Motor neuron (in vitro differentiated cells): ENCODE measurements at regions not wholly inside any gene's neighbourhood (a gene's known extent, or its start where the extent isn't known, plus 50 kb on each side); places are given as distances from the start of the nearest gene placed in this dataset.
A peak's percentile ranks its signal among the peaks of the same experiment; 100 is the strongest.

Source experiments
- ATAC-seq, 8 experiments: fragments of 200-7000 bp; cut with Tn5 transposase; replicated peaks in 6 of 8; 2 replicates each; pipeline ENCODE4 v1.8.0; 2021; ENCODE audit warnings: mild to moderate bottlenecking in 8 of 8, moderate library complexity in 8 of 8
- H3K27ac ChIP-seq, 2 donors: fragments of 250-450 bp; sonication (Bioruptor Pico); 2 replicates each; pipeline ENCODE4 v1.9.0; 2021; ENCODE audit warnings: antibody characterized with exemption in 2 of 2, mild to moderate bottlenecking in 2 of 2, moderate library complexity in 1 of 2
- H3K4me1 ChIP-seq, 2 donors: fragments of 250-450 bp; sonication (Bioruptor Pico); replicated peaks in 1 of 2; 2 replicates each; pipeline ENCODE4 v1.6.1; 2021; ENCODE audit warnings: antibody characterized with exemption in 2 of 2, mild to moderate bottlenecking in 2 of 2, moderate library complexity in 1 of 2
- H3K4me3 ChIP-seq, 5 donors: fragments of 250-450 bp; sonication (Bioruptor Pico); 2 replicates each; pipeline ENCODE4 v1.9.0; 2021; ENCODE audit warnings: antibody characterized with exemption in 5 of 5, mild to moderate bottlenecking in 5 of 5, moderate library complexity in 4 of 5
- WGBS, 10 experiments: fragments of 450-650 bp; shearing (Covaris generic); methylation state at CpG; one replicate each; pipeline ENCODE4 v1.0.0; 2022; 5-methylcytosine and 5-hydroxymethylcytosine counted together
- in situ Hi-C, 9 experiments: fragments of 400-800 bp; cut with MboI; loops; one replicate each; pipeline ENCODE4 v1.15.0; 2021; ENCODE audit warnings: low sequenced_read_pairs in 9 of 9, low pct_unique_long_range_greater_than_20kb in 2 of 9; ENCODE audit not compliant: unreplicated experiment in 9 of 9

DNA sequence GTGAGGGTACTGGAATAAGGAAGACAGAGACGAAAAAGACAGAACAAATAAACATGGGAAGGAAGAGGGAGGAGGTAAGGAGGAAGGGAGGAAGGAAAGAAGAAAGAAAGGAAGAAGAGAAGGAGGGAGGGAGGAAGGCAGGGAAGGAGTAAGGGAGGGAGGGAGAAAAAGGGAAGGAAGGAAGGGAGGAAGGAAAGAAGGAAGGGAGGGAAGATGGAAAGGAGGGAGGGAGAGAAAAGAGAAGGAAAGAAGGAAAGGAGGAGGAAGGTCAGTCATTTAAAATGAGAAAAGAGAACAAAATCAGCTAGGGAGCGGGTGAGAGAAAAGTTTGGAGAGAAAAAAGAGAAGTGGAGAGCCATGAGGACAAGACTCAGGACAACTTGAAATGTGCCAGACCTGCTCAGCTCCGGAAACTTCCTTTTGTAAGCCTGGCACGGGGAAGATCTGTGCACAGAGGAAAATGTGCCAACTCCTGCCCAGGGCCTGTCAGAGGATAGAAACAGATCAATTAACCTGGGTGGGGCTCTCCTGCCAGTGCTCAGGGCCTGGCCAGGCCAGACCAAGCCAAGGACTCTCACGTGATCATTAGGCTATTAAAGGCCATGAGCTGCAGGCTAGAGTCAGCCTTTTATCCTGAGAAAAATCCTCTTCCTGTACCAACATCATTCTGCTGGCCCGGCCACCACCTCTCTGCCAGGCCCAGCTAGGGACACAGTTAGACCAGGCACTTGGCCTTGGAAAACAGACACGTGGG lies 50.1 kb upstream of the BCL6 start:
- Histone ChIP-seq H3K4me3 (no peak overlapping the region), H3K4me1 (no peaks in the 10 kb centered on the region), H3K27ac (no peak overlapping the region)
- ATAC-seq: peak in 2 of 8 experiments; percentile 23 to 44
- in situ Hi-C loops: no loop called here
- WGBS, 10 experiments: 67 to 100% (median 76%) methylated on average over 1 to 5 of the region's 7 CpGs

GRCh38 chr3:187798126-187798525 lies 52.9 kb upstream of the BCL6 start:
- H3K27ac ChIP-seq: no peak overlapping the region
- 57 to 100% (median 73%) methylated on average over 1 of the region's 1 CpG; no CpG with 5 or more reads in 4 of the 10 experiments for WGBS, 10 experiments
- no peaks in the 10 kb centered on the region for H3K4me1 ChIP-seq
- in situ Hi-C loops: no loop called here
- no peak for ATAC-seq
- H3K4me3 ChIP-seq: no peak overlapping the region

GRCh38 chr3:187798531-187799530 lies 53.6 kb upstream of the BCL6 start:
- in situ Hi-C loops: no loop called here
- ATAC-seq: no peak
- 51 to 97% (median 82%) methylated on average over 1 to 9 of the region's 15 CpGs for WGBS, 10 experiments
- Histone ChIP-seq H3K27ac (no peak overlapping the region), H3K4me3 (no peak overlapping the region), H3K4me1 (no peaks in the 10 kb centered on the region)

DNA sequence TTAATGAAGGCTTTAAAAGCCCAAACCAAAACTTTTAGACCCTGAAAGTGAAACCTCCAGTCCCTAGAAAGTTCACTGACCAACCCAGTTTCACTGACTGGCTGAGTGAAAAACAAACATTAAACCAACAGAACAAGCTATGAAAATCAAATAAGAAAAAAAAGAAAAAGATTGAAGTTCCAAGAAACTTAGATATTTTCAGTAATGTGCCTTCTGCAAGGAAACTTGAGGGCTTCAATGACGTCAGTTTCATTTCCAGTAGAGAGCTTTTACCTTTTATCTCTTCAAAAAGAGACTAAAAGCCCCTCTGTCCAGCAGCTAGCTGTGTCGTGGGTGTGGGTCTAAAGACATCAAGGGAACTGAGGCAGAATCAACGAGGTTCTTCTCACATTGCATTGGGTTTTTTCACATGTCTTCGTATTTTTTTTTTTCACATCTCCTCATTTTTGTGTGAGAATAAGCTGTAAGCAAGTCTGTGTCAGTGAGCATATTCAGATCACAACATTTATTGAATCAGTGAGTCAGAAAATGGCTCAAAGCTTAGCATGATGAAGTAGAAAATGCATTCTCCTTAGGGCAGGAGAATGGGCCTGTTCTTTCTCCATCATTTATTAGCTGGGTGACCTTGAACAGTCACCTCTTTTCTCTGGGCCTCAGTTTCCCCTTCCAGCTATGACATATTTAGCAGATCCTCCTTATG lies 54.8 kb upstream of the BCL6 start:
- in situ Hi-C loops: no loop called here
- 0 to 94% (median 65%) methylated on average over 1 to 4 of the region's 4 CpGs for WGBS, 10 experiments
- H3K4me1 ChIP-seq: no peaks in the 10 kb centered on the region
- H3K4me3 ChIP-seq: no peak overlapping the region
- no peak overlapping the region for H3K27ac ChIP-seq
- peak in 2 of 8 experiments; percentile 36 to 88 for ATAC-seq

DNA sequence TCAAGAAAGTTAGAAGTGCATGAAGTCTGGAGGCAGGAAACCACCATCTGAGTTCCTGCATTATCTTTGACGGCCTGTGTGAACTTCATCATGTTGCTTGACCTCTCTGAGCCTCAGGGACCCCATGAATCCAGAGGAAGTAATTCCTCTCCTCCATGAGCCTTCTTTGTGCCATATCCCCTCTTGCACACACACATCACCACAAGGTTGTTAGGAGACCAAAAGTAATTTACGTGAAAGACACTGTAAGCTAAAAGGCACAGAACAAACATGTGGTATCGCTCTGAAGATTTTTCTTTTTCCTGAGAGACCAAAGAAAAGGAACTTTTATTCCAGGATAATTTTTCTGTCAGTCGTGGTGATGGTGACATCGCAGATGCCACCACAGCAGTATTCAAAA lies 55.9 kb upstream of the BCL6 start:
- WGBS, 10 experiments: 52 to 100% (median 86%) methylated on average over 1 to 5 of the region's 5 CpGs; no CpG with 5 or more reads in 3 of the 10 experiments
- Histone ChIP-seq H3K4me1 (no peaks in the 10 kb centered on the region), H3K27ac (no peak overlapping the region), H3K4me3 (no peak overlapping the region)
- ATAC-seq: no peak
- in situ Hi-C loops: no loop called here

GRCh38 chr3:187802203-187802927 lies 57.1 kb upstream of the BCL6 start:
- Histone ChIP-seq H3K4me1 (no peaks in the 10 kb centered on the region), H3K27ac (no peak overlapping the region), H3K4me3 (no peak overlapping the region)
- WGBS, 10 experiments: 46 to 100% (median 79%) methylated on average over 1 to 7 of the region's 7 CpGs; no CpG with 5 or more reads in 1 of the 10 experiments
- in situ Hi-C loops: no loop called here
- no peak for ATAC-seq

DNA sequence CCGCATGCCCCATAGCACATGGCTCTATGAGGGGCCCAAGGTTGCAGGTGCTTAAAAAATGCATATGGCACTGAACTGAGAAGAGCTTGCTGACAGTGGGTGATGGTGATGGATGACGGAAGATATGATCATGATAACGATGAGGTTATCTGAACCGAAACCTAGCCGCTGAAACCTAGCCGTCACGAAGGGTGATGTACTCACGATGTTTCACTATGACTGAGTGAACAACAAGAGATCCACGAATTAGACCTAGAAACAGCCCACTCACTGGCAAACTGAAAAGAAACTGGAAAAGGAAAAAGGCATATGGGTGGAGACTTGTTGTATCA lies 57.6 kb upstream of the BCL6 start:
- no peak overlapping the region for H3K4me3 ChIP-seq
- WGBS, 10 experiments: 67 to 100% (median 86%) methylated on average over 2 to 9 of the region's 9 CpGs
- H3K27ac ChIP-seq: no peak overlapping the region
- no peaks in the 10 kb centered on the region for H3K4me1 ChIP-seq
- in situ Hi-C loops: no loop called here
- no peak for ATAC-seq

DNA sequence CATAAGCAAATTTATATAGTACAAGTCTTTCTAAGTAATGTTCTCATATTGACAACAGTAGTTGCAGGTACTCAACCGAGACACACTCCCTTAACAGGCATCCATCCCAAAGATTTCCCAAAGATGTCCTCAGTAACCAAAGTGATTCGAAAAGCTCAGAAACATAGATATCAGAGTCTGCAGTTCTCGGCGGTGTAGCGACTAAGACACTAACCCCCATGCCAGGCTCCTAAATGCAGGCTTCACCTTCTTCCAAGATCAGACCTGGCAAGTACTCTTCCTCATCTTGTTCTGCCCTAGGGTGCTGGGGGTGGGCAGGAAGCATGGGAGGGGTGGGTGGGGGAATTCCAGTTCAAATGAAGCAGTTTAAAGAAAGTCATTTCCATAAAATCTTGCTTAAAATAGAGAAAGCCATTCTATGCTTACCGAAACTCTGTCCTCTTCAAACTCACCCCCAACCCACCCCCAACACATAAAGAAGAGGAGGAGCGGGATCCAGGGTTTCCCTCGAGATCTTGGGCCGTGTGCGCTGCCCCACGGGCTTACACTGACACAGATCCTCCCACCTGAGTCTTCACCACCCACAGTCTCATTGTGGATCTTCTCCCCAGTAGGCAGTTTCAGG lies 59.0 kb upstream of the BCL6 start:
- in situ Hi-C loops: no loop called here
- ATAC-seq: no peak
- 20 to 95% (median 76%) methylated on average over 1 to 6 of the region's 11 CpGs; no CpG with 5 or more reads in 2 of the 10 experiments for WGBS, 10 experiments
- H3K4me3 ChIP-seq: no peak overlapping the region
- no peak overlapping the region for H3K27ac ChIP-seq
- peaks cover 4 to 6% of the 10 kb centered on the region in 2 donors for H3K4me1 ChIP-seq

- 53 to 66% methylated on average over 3 to 5 of the region's 7 CpGs; no CpG with 5 or more reads in 8 of the 10 experiments for WGBS, 10 experiments
- in situ Hi-C loops: no loop called here
- Histone ChIP-seq H3K27ac (no peak overlapping the region), H3K4me3 (no peak overlapping the region), H3K4me1 (peaks cover 6% of the 10 kb centered on the region in 2 donors)
- ATAC-seq: no peak
Measured at GRCh38 chr3:187804745-187805121, 59.5 kb upstream of the BCL6 start.

DNA sequence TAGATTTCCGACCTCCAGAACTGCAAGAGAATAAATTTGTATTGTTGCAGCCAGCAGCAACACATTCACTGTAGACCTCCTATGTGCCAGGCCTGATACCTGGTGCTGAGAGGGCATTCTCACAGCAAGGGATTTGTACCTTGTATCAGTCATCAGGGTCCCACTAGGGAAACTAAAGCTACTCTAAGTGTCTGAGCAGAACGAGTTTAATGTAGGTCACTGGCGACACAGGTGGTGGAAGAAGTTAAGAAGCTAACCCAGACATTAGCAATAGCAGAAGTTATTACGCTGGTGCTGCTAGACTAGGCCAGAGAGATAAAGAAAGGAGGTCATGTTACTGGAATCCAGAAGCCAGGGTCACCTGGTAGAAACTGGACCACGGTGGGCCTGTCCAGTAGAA lies 60.5 kb upstream of the BCL6 start:
- in situ Hi-C loops: no loop called here
- WGBS, 10 experiments: 0 to 100% (median 80%) methylated on average over 1 to 4 of the region's 5 CpGs
- H3K27ac ChIP-seq: no peak overlapping the region
- H3K4me1 ChIP-seq: peaks cover 6% of the 10 kb centered on the region in 2 donors
- no peak for ATAC-seq
- no peak overlapping the region for H3K4me3 ChIP-seq

DNA sequence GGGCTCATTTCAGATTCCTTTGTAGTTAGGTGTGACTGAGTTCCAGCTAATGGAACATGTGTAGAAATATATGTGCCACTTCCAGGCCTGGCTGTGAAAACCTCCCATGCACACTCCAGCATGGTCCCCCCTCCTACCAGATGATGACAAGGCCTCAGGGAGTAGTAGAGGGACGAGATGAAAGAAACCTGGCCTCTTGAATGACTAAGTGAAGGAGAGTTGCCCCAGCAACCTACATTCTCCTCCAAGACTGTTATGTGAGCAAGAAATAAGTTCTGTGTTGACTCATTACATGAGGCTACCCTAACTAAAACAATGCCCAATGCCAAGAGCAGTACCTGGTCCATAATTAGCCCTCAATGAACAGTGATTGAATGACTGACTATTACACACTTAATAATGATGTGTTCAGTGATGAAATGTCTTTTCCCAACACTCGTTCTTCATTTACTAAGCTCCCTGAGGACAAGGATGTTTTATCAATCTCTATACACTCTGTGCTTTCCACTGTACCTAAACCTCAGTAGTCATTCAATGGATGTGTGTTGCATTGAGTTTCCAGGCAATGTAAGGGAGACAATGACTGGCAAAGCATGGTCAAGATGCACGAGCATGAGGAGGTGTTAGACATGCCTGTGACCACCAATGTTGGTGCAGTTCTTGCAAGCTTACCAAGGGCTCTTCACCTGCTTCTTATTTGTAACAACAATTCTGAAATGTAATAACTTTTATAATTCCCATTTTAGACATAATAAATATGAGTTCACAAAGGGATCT lies 62.0 kb upstream of the BCL6 start:
- Histone ChIP-seq H3K4me1 (peaks cover 6% of the 10 kb centered on the region in 2 donors), H3K27ac (no peak overlapping the region), H3K4me3 (no peak overlapping the region)
- ATAC-seq: peak in 3 of 8 experiments; percentile 37 to 62 (median 41)
- in situ Hi-C loops: no loop called here
- 25 to 87% (median 67%) methylated on average over 1 to 3 of the region's 3 CpGs; no CpG with 5 or more reads in 3 of the 10 experiments for WGBS, 10 experiments

DNA sequence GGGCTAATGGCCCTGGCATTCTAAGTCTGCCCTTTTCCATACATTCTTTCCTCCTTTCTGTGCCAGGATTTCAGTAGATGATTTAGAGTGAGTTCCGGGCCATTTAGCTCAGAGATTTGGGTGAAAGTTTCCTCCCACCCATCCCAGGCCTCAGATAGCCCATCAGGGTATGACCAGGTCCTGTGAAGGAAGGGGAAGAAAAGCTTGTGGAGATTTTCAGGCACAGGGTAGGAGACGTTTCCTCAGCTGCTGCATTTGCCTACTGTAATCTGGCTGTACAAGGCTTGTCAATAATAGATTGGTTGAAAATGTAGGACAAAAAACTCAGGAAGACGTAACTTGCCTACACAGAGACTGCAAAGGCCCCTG lies 63.2 kb upstream of the BCL6 start:
- 0 to 100% (median 61%) methylated on average over 1 to 3 of the region's 3 CpGs; no CpG with 5 or more reads in 3 of the 10 experiments for WGBS, 10 experiments
- no peak overlapping the region for H3K27ac ChIP-seq

More for the DNA sequence above, 63.2 kb upstream of the BCL6 start:
- no peak overlapping the region for H3K4me3 ChIP-seq
- in situ Hi-C loops: no loop called here
- no peak for ATAC-seq
- H3K4me1 ChIP-seq: peaks cover 6% of the 10 kb centered on the region in 2 donors
